Skeletal muscle satellite cell (primary cell): ENCODE measurements at regions not wholly inside any gene's neighbourhood (a gene's known extent, or its start where the extent isn't known, plus 50 kb on each side); places are given as distances from the start of the nearest gene placed in this dataset.
A peak's percentile ranks its signal among the peaks of the same experiment; 100 is the strongest.

Source experiments
- H3K27me3 ChIP-seq: 2 replicates; pipeline ENCODE4 v1.7.0; 2013; ENCODE audit warnings: low read length; ENCODE audit not compliant: control insufficient read depth, insufficient read depth
- H3K36me3 ChIP-seq: 2 replicates; pipeline ENCODE4 v1.7.0; 2013; ENCODE audit warnings: mild to moderate bottlenecking, control low read depth, low read length; ENCODE audit not compliant: insufficient read depth
- H3K4me1 ChIP-seq: 2 replicates; pipeline ENCODE4 v1.7.0; 2013; ENCODE audit warnings: low read length; ENCODE audit not compliant: control insufficient read depth, insufficient read depth
- H3K4me2 ChIP-seq: 2 replicates; pipeline ENCODE4 v1.7.0; 2013; ENCODE audit warnings: mild to moderate bottlenecking, low read length
- H3K4me3 ChIP-seq: 2 replicates; pipeline ENCODE4 v1.7.0; 2013; ENCODE audit warnings: low read length
- H3K9ac ChIP-seq: 2 replicates; pipeline ENCODE4 v1.7.0; 2013; ENCODE audit warnings: mild to moderate bottlenecking, low read depth, low read length, moderate library complexity
- H3K9me3 ChIP-seq: replicated peaks from 2 replicates; pipeline ENCODE4 v1.7.0; 2013; ENCODE audit warnings: mild to moderate bottlenecking, control low read depth, low read length

- peaks cover 5% of the 10 kb centered on the region for H3K9me3 ChIP-seq
- no peak overlapping the region for H3K9ac ChIP-seq
- H3K4me3 ChIP-seq, result no peak overlapping the region
- H3K4me1 ChIP-seq, result no peaks in the 10 kb centered on the region
- no peaks in the 10 kb centered on the region for H3K27me3 ChIP-seq
- no peak overlapping the region for H3K4me2 ChIP-seq
- no peaks in the 10 kb centered on the region for H3K36me3 ChIP-seq
These were observed 188.1 kb upstream of the PDGFD start for GRCh38 chr11:104352036-104352435.

- H3K36me3 ChIP-seq, result no peaks in the 10 kb centered on the region
- no peak overlapping the region for H3K4me3 ChIP-seq
- H3K9me3 ChIP-seq, result no peaks in the 10 kb centered on the region
- no peak overlapping the region for H3K9ac ChIP-seq
- no peaks in the 10 kb centered on the region for H3K27me3 ChIP-seq
- H3K4me2 ChIP-seq, result no peak overlapping the region
- H3K4me1 ChIP-seq, result no peaks in the 10 kb centered on the region
These were observed 179.6 kb upstream of the PDGFD start for GRCh38 chr11:104343578-104343977.

- H3K9ac ChIP-seq, result no peak overlapping the region
- no peak overlapping the region for H3K4me3 ChIP-seq
- H3K4me1 ChIP-seq, result peaks cover 16% of the 10 kb centered on the region
- H3K9me3 ChIP-seq, result no peaks in the 10 kb centered on the region
- H3K36me3 ChIP-seq, result no peaks in the 10 kb centered on the region
- no peaks in the 10 kb centered on the region for H3K27me3 ChIP-seq
- no peak overlapping the region for H3K4me2 ChIP-seq
These were observed 176.6 kb upstream of the PDGFD start for GRCh38 chr11:104340590-104340989.

GRCh38 chr11:104339380-104339831, 175.5 kb upstream of the PDGFD start:
- no peak overlapping the region for H3K4me3 ChIP-seq
- H3K9me3 ChIP-seq, result no peaks in the 10 kb centered on the region
- no peaks in the 10 kb centered on the region for H3K36me3 ChIP-seq
- no peak overlapping the region for H3K4me2 ChIP-seq
- no peaks in the 10 kb centered on the region for H3K27me3 ChIP-seq
- no peak overlapping the region for H3K9ac ChIP-seq
- peaks cover 16% of the 10 kb centered on the region for H3K4me1 ChIP-seq

GRCh38 chr11:104338186-104338585, 174.2 kb upstream of the PDGFD start:
- no peaks in the 10 kb centered on the region for H3K36me3 ChIP-seq
- no peak overlapping the region for H3K9ac ChIP-seq
- H3K4me1 ChIP-seq, result peaks cover 16% of the 10 kb centered on the region
- H3K27me3 ChIP-seq, result no peaks in the 10 kb centered on the region
- no peaks in the 10 kb centered on the region for H3K9me3 ChIP-seq
- no peak overlapping the region for H3K4me3 ChIP-seq
- H3K4me2 ChIP-seq, result no peak overlapping the region

- Histone ChIP-seq H3K27me3 (no peaks in the 10 kb centered on the region), H3K9ac (no peak overlapping the region), H3K4me2 (peak overlapping the region; percentile 25), H3K4me3 (no peak overlapping the region), H3K36me3 (no peaks in the 10 kb centered on the region), H3K4me1 (peaks cover 16% of the 10 kb centered on the region), H3K9me3 (no peaks in the 10 kb centered on the region)
These were observed 173.3 kb upstream of the PDGFD start for GRCh38 chr11:104337273-104337672.

- Histone ChIP-seq H3K4me2 (no peak overlapping the region), H3K9me3 (no peaks in the 10 kb centered on the region), H3K27me3 (no peaks in the 10 kb centered on the region), H3K36me3 (no peaks in the 10 kb centered on the region), H3K4me1 (peaks cover 16% of the 10 kb centered on the region), H3K9ac (no peak overlapping the region), H3K4me3 (no peak overlapping the region)
These were observed 170.0 kb upstream of the PDGFD start for GRCh38 chr11:104333977-104334376.

- no peaks in the 10 kb centered on the region for H3K36me3 ChIP-seq
- H3K9me3 ChIP-seq, result no peaks in the 10 kb centered on the region
- H3K9ac ChIP-seq, result no peak overlapping the region
- no peak overlapping the region for H3K4me2 ChIP-seq
- no peaks in the 10 kb centered on the region for H3K27me3 ChIP-seq
- H3K4me3 ChIP-seq, result no peak overlapping the region
- peaks cover 3% of the 10 kb centered on the region for H3K4me1 ChIP-seq
These were observed 168.2 kb upstream of the PDGFD start for GRCh38 chr11:104332110-104332509.

GRCh38 chr11:104329078-104329665, 165.2 kb upstream of the PDGFD start:
- no peak overlapping the region for H3K9ac ChIP-seq
- no peak overlapping the region for H3K4me2 ChIP-seq
- no peak overlapping the region for H3K4me3 ChIP-seq
- no peaks in the 10 kb centered on the region for H3K9me3 ChIP-seq
- H3K27me3 ChIP-seq, result no peaks in the 10 kb centered on the region
- H3K36me3 ChIP-seq, result no peaks in the 10 kb centered on the region
- no peaks in the 10 kb centered on the region for H3K4me1 ChIP-seq

GRCh38 chr11:104328512-104328907, 164.6 kb upstream of the PDGFD start:
- Histone ChIP-seq H3K36me3 (no peaks in the 10 kb centered on the region), H3K27me3 (no peaks in the 10 kb centered on the region), H3K9me3 (no peaks in the 10 kb centered on the region), H3K4me1 (no peaks in the 10 kb centered on the region), H3K4me3 (no peak overlapping the region), H3K9ac (no peak overlapping the region), H3K4me2 (no peak overlapping the region)

GRCh38 chr11:104327861-104328511, 164.0 kb upstream of the PDGFD start:
- Histone ChIP-seq H3K4me3 (no peak overlapping the region), H3K4me1 (no peaks in the 10 kb centered on the region), H3K9me3 (no peaks in the 10 kb centered on the region), H3K27me3 (no peaks in the 10 kb centered on the region), H3K4me2 (no peak overlapping the region), H3K36me3 (no peaks in the 10 kb centered on the region), H3K9ac (no peak overlapping the region)

- Histone ChIP-seq H3K4me1 (no peaks in the 10 kb centered on the region), H3K9ac (no peak overlapping the region), H3K27me3 (no peaks in the 10 kb centered on the region), H3K4me3 (no peak overlapping the region), H3K9me3 (no peaks in the 10 kb centered on the region), H3K4me2 (no peak overlapping the region), H3K36me3 (no peaks in the 10 kb centered on the region)
These were observed 161.1 kb upstream of the PDGFD start for GRCh38 chr11:104325093-104325492.
